B cell (primary cell): ENCODE measurements at regions not wholly inside any gene's neighbourhood (a gene's known extent, or its start where the extent isn't known, plus 50 kb on each side); places are given as distances from the start of the nearest gene placed in this dataset.

Experiments used
- ATAC-seq: fragments of 200-7000 bp; cut with Tn5 transposase; one replicate; pipeline ENCODE4 v1.10.0; 2021; ENCODE audit warnings: low read depth, mild to moderate bottlenecking, moderate number of reproducible peaks, moderate library complexity
- CTCF ChIA-PET: fragments of 350-600 bp; sonication (Branson Sonifier 250); formaldehyde crosslinking; loops from one replicate; lab custom pipeline; 2021; ENCODE audit warnings: antibody characterized with exemption, inconsistent platforms; lab: Charles Lee
- POLR2A ChIA-PET: fragments of 350-600 bp; sonication (Branson Sonifier 250); formaldehyde crosslinking; loops from one replicate; lab custom pipeline; 2021; ENCODE audit warnings: antibody characterized with exemption; lab: Charles Lee
- DNase-seq: peaks from one replicate; pipeline ENCODE4 v3.0.0; 2013
- H2AFZ ChIP-seq: 2 replicates; pipeline ENCODE4 v1.6.1; 2012; ENCODE audit warnings: mild to moderate bottlenecking, low read depth, low read length; ENCODE audit not compliant: insufficient read depth, poor library complexity, severe bottlenecking
- H3K27ac ChIP-seq, 2 donors: 1 replicate in 1 of 2; 2 replicates in 1 of 2; pipeline ENCODE4 v1.5.1; 2012 to 2013; ENCODE audit warnings: low read length in 2 of 2, mild to moderate bottlenecking in 2 of 2, moderate library complexity in 1 of 2
- H3K27me3 ChIP-seq, 4 experiments: fragments of 200-600 bp in 1 of 4; sonication (generic) in 1 of 4; replicated peaks in 1 of 4; 1 replicate in 2 of 4; 2 replicates in 2 of 4; pipeline versions ENCODE4 v1.6.1 to v1.7.0; 2013 to 2016; ENCODE audit warnings: low read length in 3 of 4, mild to moderate bottlenecking in 2 of 4, mixed read lengths in 1 of 4, moderate library complexity in 1 of 4; ENCODE audit not compliant: insufficient read depth in 4 of 4, control insufficient read depth in 3 of 4; ENCODE audit errors: control extremely low read depth in 1 of 4
- H3K36me3 ChIP-seq, 2 experiments: replicated peaks in 1 of 2; 1 replicate in 1 of 2; 2 replicates in 1 of 2; pipeline versions ENCODE4 v1.6.1 to v1.7.1; 2013; ENCODE audit warnings: low read length in 1 of 2; ENCODE audit not compliant: insufficient read depth in 2 of 2, control insufficient read depth in 1 of 2; ENCODE audit errors: control extremely low read depth in 1 of 2, extremely low read depth in 1 of 2
- H3K4me1 ChIP-seq, 2 donors: fragments of 200-600 bp in 1 of 2; sonication (generic) in 1 of 2; 1 replicate in 1 of 2; 2 replicates in 1 of 2; pipeline versions ENCODE4 v1.5.1 to v1.6.1; 2013 to 2017; ENCODE audit warnings: low read length in 2 of 2; ENCODE audit not compliant: control insufficient read depth in 2 of 2, insufficient read depth in 2 of 2
- H3K4me2 ChIP-seq: replicated peaks from 2 replicates; pipeline ENCODE3; 2012; ENCODE audit warnings: mild to moderate bottlenecking, low read depth, low read length; ENCODE audit not compliant: poor library complexity, severe bottlenecking
- H3K4me3 ChIP-seq, 5 experiments: fragments of 200-600 bp in 1 of 5; sonication (generic) in 1 of 5; 1 replicate in 3 of 5; 2 replicates in 2 of 5; pipeline versions ENCODE4 v1.5.1 to v1.7.0; 2011 to 2016; ENCODE audit warnings: low read length in 4 of 5, mild to moderate bottlenecking in 4 of 5, low read depth in 2 of 5, control low read depth in 1 of 5, moderate library complexity in 1 of 5; ENCODE audit not compliant: insufficient read depth in 1 of 5; ENCODE audit errors: control extremely low read depth in 1 of 5, extremely low read depth in 1 of 5
- H3K79me2 ChIP-seq: fragments of 200-600 bp; sonication (generic); one replicate; pipeline ENCODE4 v1.6.0; 2016; ENCODE audit warnings: low read length; ENCODE audit not compliant: control insufficient read depth, insufficient read depth
- H3K9ac ChIP-seq: fragments of 200-600 bp; sonication (generic); 2 replicates; pipeline ENCODE4 v1.6.1; 2017; ENCODE audit warnings: mild to moderate bottlenecking, low read length, moderate library complexity
- H3K9me3 ChIP-seq, 3 donors: one replicate each; pipeline versions ENCODE4 v1.6.1 to v1.7.1; 2013; ENCODE audit warnings: low read length in 2 of 3; ENCODE audit not compliant: control insufficient read depth in 2 of 3, insufficient read depth in 1 of 3; ENCODE audit errors: control extremely low read depth in 1 of 3
- H4K20me1 ChIP-seq: 2 replicates; pipeline ENCODE4 v1.6.0; 2012; ENCODE audit warnings: mild to moderate bottlenecking, low read length; ENCODE audit not compliant: insufficient read depth, control insufficient read depth, poor library complexity, severe bottlenecking
- H3K27ac Mint-ChIP-seq: one replicate; pipeline ENCODE4 v1.8.0; 2021; ENCODE audit warnings: mixed read lengths
- H3K27me3 Mint-ChIP-seq: one replicate; pipeline ENCODE4 v1.8.0; 2021; ENCODE audit warnings: mixed read lengths
- H3K4me1 Mint-ChIP-seq: one replicate; pipeline ENCODE4 v1.8.0; 2021; ENCODE audit warnings: mixed read lengths
- H3K4me3 Mint-ChIP-seq: one replicate; pipeline ENCODE4 v1.8.0; 2021; ENCODE audit warnings: mixed read lengths
- H3K9me3 Mint-ChIP-seq: one replicate; pipeline ENCODE4 v1.8.0; 2022; ENCODE audit warnings: mixed read lengths; ENCODE audit not compliant: insufficient read depth
- CTCF ChIP-seq: fragments of 200-600 bp; IDR thresholded peaks from one replicate; pipeline ENCODE4 v1.8.0; 2022; ENCODE audit warnings: antibody characterized with exemption, mild to moderate bottlenecking
- EZH2 ChIP-seq: IDR thresholded peaks from 2 replicates; pipeline ENCODE4 v1.6.1; 2012; ENCODE audit warnings: borderline replicate concordance, low read depth, mild to moderate bottlenecking, moderate library complexity, low read length; ENCODE audit not compliant: insufficient read depth, poor library complexity, severe bottlenecking
- WGBS: methylation state at CpG from one replicate; pipeline ENCODE4 v1.1.5; 2013; ENCODE audit warnings: missing lambda C conversion rate; ENCODE audit not compliant: insufficient coverage; 5-methylcytosine and 5-hydroxymethylcytosine counted together
- intact Hi-C: fragments of 100-400 bp; cut with micrococcal nuclease; formaldehyde crosslinking; loops from one replicate; pipeline ENCODE4 v1.10.0; 2022

DNA sequence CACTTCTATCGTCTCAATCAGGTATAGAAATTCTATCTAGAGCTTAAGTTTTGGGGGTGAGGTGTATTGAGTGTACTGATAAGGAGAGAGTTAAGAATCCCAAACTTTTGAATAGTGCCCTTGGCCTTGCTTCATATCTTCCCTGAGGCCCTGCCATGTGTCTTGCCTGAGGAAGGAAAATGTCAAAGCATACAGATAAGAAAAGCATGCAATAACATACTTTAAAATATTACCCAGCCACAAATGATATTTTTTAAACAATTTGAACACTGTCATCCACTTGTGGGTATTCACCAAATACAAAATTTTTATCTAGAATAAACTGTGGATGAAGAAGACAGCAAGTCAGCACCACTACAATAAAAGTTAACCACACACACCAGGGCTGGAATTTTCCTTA is 631.0 kb upstream of the ALCAM start:
- no peaks in the 10 kb centered on the region for H3K4me1 ChIP-seq
- CTCF ChIA-PET: no interaction called here
- no peaks in the 10 kb centered on the region for H3K27me3 ChIP-seq
- no peak overlapping the region for H3K4me3 Mint-ChIP-seq
- H3K27ac Mint-ChIP-seq: no peak overlapping the region
- H2AFZ ChIP-seq: no peak overlapping the region
- no peaks in the 10 kb centered on the region for H3K9me3 ChIP-seq
- H3K4me1 Mint-ChIP-seq: no peaks in the 10 kb centered on the region
- H3K9ac ChIP-seq: no peak overlapping the region
- H3K9me3 Mint-ChIP-seq: no peaks in the 10 kb centered on the region
- no peaks in the 10 kb centered on the region for H4K20me1 ChIP-seq
- ATAC-seq (no peak), DNase-seq (no peak)
- no peak for TF ChIP-seq CTCF
- no peaks in the 10 kb centered on the region for H3K36me3 ChIP-seq
- H3K4me3 ChIP-seq: no peak overlapping the region
- no CpG with 5 or more reads among the region's 1 CpG for WGBS
- POLR2A ChIA-PET: no interaction called here
- no peaks in the 10 kb centered on the region for H3K79me2 ChIP-seq
- intact Hi-C loops: no loop called here
- no peak overlapping the region for H3K4me2 ChIP-seq
- no peaks in the 10 kb centered on the region for H3K27me3 Mint-ChIP-seq
- no peak overlapping the region for H3K27ac ChIP-seq

DNA sequence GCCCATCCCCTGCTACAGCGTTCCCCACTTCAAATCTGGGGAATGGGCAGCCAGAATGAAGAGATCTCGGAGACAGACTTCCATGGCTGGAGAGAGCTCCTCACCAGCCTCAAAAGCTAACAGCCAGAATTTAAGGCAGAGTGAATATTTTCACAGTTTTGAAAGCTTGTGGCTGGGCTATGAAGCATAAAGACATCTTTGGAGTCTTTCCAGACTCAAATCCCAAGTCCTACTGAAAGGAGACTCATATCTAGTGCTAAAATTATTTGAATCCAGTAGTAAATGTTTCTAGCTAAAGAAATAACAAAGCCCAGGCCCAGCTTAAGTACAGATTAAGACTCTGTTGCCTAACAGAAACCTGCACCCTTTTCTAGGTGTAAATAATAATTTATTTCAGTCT is 628.4 kb upstream of the ALCAM start:
- Mint-ChIP-seq H3K27me3 (no peaks in the 10 kb centered on the region), H3K4me3 (no peak overlapping the region), H3K27ac (no peak overlapping the region), H3K9me3 (no peaks in the 10 kb centered on the region), H3K4me1 (no peaks in the 10 kb centered on the region)
- intact Hi-C loops: no loop called here
- 80% methylated on average over 2 of the region's 2 CpGs for WGBS
- no peaks in the 10 kb centered on the region for H3K9me3 ChIP-seq
- DNase-seq: no peak
- no peak overlapping the region for H3K27ac ChIP-seq
- no peaks in the 10 kb centered on the region for H3K79me2 ChIP-seq
- H3K9ac ChIP-seq: no peak overlapping the region
- no peak overlapping the region for H3K4me3 ChIP-seq
- ATAC-seq: no peak
- TF ChIP-seq EZH2 (no peak), CTCF (no peak)
- H3K4me1 ChIP-seq: no peaks in the 10 kb centered on the region
- H4K20me1 ChIP-seq: no peaks in the 10 kb centered on the region
- no peak overlapping the region for H3K4me2 ChIP-seq
- CTCF ChIA-PET: no interaction called here
- H2AFZ ChIP-seq: no peak overlapping the region
- H3K27me3 ChIP-seq: no peaks in the 10 kb centered on the region
- no peaks in the 10 kb centered on the region for H3K36me3 ChIP-seq
- POLR2A ChIA-PET: no interaction called here
